ENCODE measurements at regions not wholly inside any gene's neighbourhood (a gene's known extent, or its start where the extent isn't known, plus 50 kb on each side); places are given as distances from the start of the nearest gene placed in this dataset.
"Not testable (repeated sequence)": the region's sequence is repeated elsewhere in the genome, so short reads cannot be mapped to it uniquely, and the experiment has no call there.

DNA sequence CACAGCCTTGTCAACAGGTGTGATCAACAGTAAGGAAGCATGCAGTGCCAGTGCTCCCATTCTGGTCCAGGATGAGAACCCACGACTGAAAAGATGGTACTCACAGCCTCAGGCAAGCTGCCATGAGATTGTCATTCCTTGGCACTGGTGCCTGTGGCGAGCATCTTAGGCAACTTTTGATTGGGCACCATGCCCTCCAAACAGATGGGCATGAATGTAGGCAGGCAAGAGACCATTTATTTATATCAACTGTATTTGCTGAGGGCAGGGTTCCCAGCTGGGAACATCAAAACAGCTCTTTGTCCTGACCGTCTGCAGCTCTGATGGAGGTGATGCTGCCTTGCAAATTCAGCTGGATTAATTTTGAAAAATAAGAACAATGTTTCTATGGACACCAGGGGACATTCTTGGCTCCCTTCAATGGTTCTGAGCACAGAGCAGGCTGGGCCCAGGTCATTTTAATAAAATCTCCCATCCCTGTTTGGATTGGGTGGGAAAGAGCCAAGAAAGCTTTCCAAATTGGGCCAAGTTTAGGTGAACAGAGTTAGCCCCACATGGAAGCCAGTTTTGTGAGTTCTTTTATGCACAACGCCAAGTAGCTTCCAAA is 522.5 kb downstream of the RMST start:
- H3K36me3 ChIP-seq = no peaks in the 10 kb centered on the region
- H3K27ac ChIP-seq = no peak overlapping the region
- H3K27me3 ChIP-seq = no peaks in the 10 kb centered on the region
- no peaks in the 10 kb centered on the region for H3K4me1 ChIP-seq
- H3K9me3 ChIP-seq = peaks cover 0 to 17% of the 10 kb centered on the region in 2 donors
- DNase-seq (ENCODE audit: low spot score) = no peak
- TF ChIP-seq, protein P1, sequence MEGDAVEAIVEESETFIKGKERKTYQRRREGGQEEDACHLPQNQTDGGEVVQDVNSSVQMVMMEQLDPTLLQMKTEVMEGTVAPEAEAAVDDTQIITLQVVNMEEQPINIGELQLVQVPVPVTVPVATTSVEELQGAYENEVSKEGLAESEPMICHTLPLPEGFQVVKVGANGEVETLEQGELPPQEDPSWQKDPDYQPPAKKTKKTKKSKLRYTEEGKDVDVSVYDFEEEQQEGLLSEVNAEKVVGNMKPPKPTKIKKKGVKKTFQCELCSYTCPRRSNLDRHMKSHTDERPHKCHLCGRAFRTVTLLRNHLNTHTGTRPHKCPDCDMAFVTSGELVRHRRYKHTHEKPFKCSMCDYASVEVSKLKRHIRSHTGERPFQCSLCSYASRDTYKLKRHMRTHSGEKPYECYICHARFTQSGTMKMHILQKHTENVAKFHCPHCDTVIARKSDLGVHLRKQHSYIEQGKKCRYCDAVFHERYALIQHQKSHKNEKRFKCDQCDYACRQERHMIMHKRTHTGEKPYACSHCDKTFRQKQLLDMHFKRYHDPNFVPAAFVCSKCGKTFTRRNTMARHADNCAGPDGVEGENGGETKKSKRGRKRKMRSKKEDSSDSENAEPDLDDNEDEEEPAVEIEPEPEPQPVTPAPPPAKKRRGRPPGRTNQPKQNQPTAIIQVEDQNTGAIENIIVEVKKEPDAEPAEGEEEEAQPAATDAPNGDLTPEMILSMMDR (IDR thresholded peaks at IDR 0.05) = no peak
- no peak overlapping the region for H3K4me3 ChIP-seq

DNA sequence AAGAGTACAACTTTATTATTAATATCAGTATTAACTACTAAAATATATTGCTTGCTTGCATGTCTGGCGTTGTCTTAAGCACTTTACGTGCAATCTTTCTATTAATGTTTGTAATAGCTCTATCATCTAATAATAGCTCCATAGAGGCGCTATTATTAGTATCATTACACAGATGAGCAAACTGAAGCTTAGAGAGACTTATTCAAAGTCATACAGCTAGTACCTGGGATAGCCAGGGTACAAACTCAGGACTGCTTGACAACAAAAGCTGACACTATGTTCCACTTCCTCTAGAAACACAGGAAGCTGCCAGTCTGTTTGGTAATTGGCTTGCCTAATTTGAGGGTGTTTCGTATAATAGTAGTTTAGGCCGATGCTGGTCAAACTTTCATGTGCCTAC is 523.2 kb downstream of the RMST start:
- no peaks in the 10 kb centered on the region for H3K36me3 ChIP-seq
- TF ChIP-seq, protein P1 (IDR thresholded peaks at IDR 0.05) = no peak
- H3K9me3 ChIP-seq = peaks cover 0 to 13% of the 10 kb centered on the region in 2 donors
- no peak overlapping the region for H3K4me3 ChIP-seq
- no peaks in the 10 kb centered on the region for H3K4me1 ChIP-seq
- no peaks in the 10 kb centered on the region for H3K27me3 ChIP-seq
- no peak overlapping the region for H3K27ac ChIP-seq
- no peak for DNase-seq (ENCODE audit: low spot score)

DNA sequence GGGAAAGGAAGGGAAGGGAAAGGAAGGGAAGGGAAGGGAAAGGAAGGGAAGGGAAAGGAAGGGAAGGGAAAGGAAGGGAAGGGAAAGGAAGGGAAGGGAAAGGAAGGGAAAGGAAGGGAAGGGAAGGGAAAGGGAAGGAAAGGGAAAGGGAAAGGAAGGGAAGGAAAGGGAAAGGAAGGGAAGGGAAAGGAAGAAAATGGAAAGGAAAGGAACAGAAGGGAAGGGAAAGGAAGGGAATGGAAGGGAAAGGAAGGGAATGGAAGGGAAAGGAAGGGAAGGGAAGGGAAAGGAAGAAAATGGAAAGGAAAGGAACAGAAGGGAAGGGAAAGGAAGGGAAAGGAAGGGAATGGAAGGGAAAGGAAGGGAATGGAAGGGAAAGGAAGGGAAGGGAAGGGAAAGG is 526.0 kb downstream of the RMST start:
- H3K36me3 ChIP-seq; H3K4me1 ChIP-seq; H3K27ac ChIP-seq; H3K4me3 ChIP-seq; DNase-seq (ENCODE audit: low spot score); H3K27me3 ChIP-seq; H3K9me3 ChIP-seq: not testable (repeated sequence)

DNA sequence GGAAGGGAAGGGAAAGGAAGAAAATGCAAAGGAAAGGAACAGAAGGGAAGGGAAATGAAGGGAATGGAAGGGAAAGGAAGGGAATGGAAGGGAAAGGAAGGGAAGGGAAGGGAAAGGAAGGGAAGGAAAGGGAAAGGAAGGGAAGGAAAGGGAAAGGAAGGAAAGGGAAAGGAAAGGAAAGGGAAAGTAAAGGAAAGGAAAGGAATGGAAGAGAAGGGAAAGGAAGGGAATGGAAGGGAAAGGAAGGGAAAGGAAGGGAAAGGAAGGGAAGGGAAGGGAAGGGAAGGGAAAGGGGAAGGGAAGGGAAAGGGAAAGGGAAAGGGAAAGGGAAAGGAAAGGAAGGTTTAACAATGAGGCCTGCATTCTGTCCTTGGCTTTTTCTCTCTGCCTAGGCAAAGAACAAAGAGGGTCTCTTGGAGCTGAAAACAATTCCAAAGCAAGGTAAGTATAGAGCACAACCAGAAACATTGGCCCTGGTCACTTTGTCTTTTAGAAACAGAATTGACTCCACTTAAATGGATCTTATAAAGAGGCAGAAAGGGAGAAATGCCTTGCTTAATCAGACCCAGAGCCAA is 525.9 kb upstream of the TMPO start:
- Histone ChIP-seq H3K4me1 (no peaks in the 10 kb centered on the region), H3K4me3 (no peak overlapping the region), H3K27me3 (no peaks in the 10 kb centered on the region), H3K9me3 (peaks cover 0 to 8% of the 10 kb centered on the region in 2 donors), H3K36me3 (no peaks in the 10 kb centered on the region), H3K27ac (no peak overlapping the region)
- no peak for DNase-seq (ENCODE audit: low spot score)
- TF ChIP-seq, protein P1 (IDR thresholded peaks at IDR 0.05) = no peak

DNA sequence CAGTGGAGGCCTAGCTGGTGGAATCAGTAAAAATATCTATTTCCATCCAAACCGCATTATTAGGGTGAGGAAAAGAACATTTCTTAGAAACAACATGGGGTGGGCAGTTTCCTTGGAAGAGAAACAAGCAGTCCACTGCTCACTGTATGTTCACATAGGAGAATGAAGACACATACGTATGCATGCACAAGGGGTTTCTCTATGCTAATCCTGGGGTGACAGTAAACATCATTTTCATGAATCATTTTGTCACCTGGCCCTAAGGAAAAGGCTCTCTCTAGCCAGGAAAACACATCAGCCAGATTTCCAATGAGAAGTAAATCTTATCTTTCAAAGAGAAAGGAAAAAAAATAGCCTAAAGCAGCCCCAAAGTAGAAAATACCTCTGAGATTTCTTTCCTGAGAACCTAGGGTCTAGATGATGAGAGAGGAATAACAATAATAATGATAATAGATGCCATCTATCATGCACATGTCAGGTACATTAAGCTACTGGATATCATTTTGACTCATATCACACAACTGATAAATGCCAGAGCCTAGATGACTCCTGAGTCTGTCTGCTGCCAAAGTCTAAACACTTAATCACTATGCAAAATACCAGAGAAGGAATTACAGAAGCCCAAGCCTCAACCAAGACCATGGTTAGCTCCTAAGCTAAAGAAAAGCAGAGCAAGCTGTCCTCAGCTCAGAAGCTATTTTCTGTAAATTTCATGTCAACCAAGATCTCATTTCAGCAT is 520.5 kb upstream of the TMPO start:
- TF ChIP-seq, protein P1 (IDR thresholded peaks at IDR 0.05) = no peak
- Histone ChIP-seq H3K27ac (no peak overlapping the region), H3K4me3 (no peak overlapping the region), H3K27me3 (no peaks in the 10 kb centered on the region), H3K4me1 (no peaks in the 10 kb centered on the region), H3K36me3 (no peaks in the 10 kb centered on the region), H3K9me3 (peaks cover 0 to 8% of the 10 kb centered on the region in 2 donors)
- DNase-seq (ENCODE audit: low spot score) = no peak

DNA sequence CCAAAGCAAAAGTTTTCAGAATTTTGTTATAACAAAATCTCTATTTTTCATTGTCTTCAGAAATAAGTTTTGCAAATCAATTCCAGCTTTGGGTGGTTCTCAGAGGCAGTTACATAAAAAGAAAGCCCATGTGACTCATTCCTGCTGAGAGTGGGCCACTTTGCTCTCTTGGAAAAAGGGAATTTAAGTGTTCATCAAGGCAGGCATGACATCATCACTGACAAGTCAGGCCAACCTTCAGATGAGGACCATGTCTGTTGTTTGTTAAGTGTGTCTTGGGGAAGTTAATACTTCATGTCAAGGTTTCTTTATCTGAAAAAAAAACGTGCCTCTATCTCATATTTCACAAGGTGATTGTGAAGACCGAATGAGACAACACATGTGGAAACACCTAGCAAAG is 519.8 kb upstream of the TMPO start:
- H3K4me3 ChIP-seq = no peak overlapping the region
- no peak overlapping the region for H3K27ac ChIP-seq
- H3K36me3 ChIP-seq = no peaks in the 10 kb centered on the region
- H3K9me3 ChIP-seq = peaks cover 0 to 8% of the 10 kb centered on the region in 2 donors
- H3K27me3 ChIP-seq = no peaks in the 10 kb centered on the region
- TF ChIP-seq, protein P1 (IDR thresholded peaks at IDR 0.05) = no peak
- no peak for DNase-seq (ENCODE audit: low spot score)
- H3K4me1 ChIP-seq = no peaks in the 10 kb centered on the region

All from right atrium auricular region (tissue), 2 donors.